ENCODE measurements at regions not wholly inside any gene's neighbourhood (a gene's known extent, or its start where the extent isn't known, plus 50 kb on each side); places are given as distances from the start of the nearest gene placed in this dataset.
"Not testable (repeated sequence)": the region's sequence is repeated elsewhere in the genome, so short reads cannot be mapped to it uniquely, and the experiment has no call there.

DNA sequence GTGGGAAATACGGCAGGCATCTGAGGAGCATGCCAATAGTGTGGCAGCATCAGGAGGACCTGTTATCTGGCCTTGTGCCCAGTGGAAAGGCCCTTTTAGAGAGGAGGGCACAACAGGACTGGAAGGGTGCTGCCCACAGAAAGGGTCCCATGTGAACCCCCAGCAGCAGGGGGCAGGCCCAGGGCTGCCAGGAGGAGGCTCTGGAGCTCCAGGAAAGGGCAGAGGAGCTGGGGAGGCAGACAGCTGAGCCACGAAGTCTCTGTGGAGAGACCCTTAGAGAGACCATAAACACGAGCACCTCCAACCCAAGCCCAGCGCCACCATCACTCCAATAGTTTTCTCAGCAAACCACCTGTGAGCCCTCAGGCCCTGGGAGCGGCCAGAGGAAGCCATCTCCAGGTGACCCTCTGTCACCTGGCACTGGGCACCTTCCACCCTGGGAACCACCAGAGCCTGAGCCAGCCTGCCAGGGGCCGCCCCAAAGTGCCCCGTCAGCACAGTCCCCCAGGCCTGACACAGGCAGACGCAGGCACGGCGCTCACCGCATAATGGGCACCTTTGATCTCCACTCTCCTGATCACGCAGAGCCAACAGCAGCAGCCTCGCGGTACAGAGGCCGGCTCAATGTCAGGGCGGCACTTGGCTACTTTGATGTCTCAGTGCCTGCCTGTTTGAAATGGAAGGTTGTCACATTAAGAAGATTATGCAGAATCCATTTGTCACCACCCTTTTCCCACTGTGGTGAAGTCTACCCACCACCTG lies 162.5 kb upstream of the RAB6C start:
- no peak for DNase-seq (ENCODE audit: low read depth)

DNA sequence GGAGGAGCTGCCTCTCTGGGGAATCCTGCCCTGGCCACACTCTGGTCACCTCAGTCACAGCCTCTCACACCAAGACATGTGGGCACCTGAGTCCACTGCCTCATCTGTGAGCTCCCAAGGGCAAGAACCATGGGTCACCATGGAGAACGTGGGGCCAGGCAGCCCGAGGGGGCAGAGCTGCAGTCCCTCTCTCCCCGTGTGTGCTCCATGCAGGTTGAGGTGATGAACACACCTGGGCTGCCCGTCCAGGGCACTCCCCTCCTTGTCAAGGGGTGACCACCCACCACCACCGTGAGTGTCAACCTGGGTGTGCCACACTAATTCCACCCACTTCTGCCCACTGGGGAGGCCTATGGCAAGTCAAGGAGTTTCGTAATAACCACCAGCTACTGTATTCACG lies 159.6 kb upstream of the RAB6C start:
- DNase-seq (ENCODE audit: low read depth) = no peak

DNA sequence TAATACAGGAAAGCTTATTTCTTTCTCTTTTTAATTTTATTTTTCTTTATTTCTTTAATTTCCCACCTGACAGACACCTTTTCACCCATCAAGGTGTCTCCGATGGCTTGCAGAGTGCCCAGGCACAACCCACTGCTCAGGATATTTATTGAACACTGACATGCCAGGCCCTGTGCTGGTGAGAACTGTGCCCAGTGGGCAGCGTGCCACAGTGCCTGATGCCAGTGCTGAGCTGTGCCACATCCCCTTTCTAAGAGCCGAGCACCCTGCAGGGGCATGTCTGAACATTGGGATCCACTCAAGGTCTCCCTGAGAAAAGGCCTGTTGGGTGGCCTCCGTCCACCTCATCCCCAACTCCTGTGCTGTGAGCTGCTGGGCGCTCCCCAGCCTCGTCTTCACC lies 158.6 kb upstream of the RAB6C start:
- DNase-seq (ENCODE audit: low read depth) = no peak

DNA sequence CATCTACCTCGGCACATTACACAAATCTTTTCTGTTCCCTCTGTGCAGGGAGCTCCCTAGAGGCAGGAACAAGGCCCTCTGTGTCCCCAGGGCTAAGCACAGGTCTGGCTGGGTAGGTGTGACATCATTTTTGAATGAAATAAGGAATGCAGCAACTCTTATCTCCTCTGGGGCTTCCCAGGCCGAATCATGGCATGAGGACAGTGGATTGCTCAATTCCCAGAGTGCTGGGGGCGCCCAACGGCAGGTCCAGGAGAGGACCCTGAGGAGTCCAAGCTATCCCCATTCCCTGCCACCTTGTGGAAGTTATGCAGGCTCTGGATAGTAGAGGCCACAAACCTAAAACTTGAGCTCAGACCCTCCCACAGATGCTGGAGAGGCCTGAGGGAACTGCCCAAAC lies 158.0 kb upstream of the RAB6C start:
- no peak for DNase-seq (ENCODE audit: low read depth)

DNA sequence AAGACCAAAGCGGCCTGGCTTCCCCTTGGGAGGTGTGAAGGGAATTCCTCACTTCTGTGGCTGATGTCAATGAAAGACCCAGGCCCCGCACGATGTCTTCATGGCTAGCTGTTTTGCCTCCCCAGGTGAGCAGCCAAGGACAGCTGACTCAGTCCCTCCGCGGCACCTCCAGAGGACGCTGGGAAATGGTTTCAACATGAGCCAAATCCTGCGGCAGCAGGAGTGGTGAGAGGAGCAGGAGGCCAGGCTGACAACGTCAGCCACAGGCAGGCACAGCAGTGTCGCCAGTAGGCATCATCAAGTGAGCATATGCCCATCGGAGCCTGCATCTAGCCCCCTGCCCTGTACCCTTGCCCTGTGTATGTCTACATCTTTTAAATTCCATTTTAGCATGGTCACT lies 156.4 kb upstream of the RAB6C start:
- no peak for DNase-seq (ENCODE audit: low read depth)

DNA sequence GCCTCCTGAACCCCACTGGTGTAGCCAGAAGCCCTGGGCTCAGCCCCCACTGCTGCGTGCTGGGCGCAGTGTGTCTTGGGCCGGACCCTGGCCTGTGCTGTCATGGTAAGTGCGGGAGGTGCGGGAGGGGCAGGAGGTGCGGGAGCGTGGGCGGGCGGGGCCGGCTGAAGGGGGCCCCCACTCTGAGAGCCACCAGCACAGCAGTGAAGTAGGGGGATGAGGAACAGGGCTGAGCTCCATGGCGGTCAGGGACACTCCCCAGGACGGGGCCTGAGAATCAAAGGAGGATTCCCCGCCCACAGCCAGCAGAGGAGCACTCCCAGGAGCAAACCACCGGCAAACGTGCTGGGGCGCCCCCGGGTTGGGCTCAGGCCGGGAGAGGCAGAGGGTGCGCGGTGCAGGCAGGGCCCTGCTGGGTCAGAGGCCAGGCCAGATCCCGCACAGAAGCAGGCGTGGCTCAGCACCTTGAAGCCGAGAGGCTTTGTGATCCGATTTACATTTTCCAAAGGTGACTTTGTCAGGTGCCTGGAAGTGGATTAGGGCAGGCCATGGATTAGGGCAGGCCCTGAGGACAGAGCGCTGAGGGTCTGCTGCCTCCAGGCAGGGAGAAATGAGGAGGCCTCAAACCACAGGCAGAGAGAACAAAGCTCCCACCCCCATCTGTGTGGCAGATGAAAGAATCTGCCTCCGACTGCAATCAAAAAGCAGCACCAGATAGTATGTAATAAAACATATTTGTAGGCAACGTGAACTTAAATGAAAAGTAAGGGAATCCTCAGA lies 152.0 kb upstream of the RAB6C start:
- no peak for DNase-seq (ENCODE audit: low read depth)

DNA sequence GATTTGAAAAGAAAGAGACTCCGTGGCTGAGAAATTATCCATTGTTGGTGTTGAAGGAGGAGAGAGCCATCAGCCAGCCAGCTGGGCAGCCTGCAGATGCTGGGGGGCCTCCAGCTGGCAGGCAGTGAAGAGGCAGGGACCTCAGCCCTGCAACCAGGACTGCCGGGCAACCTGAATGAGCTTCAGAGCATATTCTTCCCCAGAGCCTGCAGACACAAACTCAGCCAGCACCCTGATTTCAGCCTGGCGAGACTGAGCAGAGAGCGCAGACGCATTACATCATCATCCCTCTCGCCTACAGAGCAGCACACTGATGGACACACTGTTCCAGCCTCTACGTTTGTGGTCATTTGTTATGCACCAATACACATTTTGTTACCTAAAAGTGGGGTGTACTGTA lies 150.7 kb upstream of the RAB6C start:
- DNase-seq (ENCODE audit: low read depth) = no peak

DNA sequence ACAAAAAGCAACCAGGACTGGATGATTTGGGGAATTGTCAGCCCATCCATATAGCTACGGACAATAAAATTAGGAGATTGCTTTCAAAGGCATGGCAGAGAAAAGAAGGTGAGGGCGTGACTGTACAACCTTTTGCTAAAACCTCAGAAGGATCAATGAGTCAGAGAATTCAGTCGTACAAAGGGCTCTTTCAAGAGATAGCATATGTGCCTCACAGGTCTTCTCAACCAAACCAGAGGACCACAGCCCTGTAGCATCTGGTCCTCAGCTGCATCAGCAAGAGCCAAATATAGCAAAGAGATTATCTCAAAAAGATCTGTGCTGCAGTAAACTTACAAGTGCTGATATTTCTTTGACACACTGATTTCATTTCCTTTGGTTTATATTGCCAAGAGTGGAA lies 149.9 kb upstream of the RAB6C start:
- DNase-seq (ENCODE audit: low read depth) = peak; percentile 30

DNA sequence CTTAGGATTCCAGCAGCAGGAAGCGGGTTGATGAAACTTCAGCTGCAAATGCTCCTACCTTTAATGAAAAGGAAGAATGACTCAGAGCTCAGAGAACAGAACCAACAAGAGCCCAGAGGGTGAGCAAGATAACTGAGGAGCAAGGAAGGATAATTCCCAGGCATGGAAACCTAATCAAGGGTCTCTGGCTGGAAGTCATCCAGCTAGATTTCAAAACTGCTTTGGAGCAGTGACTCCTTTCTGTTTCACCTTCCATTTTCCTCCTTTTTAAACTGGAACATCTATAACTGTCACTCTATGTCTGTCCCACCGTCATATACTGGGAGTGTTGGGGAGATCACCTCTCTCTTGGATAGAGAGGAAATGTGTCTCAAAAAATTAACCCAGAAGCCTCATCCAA lies 148.4 kb upstream of the RAB6C start:
- peak; percentile 41 for DNase-seq (ENCODE audit: low read depth)

DNA sequence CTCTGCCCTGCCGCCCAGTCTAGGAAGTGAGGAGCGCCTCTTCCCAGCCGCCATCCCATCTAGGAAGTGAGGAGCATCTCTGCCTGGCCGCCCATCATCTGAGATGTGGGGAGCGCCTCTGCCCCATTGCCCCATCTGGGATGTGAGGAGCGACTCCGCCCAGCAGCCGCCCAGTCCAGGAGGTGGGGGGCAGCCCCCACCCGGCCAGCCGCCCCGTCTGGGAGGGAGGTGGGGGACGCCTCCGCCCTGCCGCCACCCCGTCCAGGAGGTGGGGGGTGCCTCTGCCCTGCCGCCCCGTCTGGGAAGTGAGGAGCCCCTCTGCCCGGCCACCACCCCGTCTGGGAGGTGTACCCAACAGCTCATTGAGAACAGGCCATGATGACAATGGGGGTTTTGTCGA lies 146.0 kb upstream of the RAB6C start:
- not testable (repeated sequence) for DNase-seq (ENCODE audit: low read depth)

DNA sequence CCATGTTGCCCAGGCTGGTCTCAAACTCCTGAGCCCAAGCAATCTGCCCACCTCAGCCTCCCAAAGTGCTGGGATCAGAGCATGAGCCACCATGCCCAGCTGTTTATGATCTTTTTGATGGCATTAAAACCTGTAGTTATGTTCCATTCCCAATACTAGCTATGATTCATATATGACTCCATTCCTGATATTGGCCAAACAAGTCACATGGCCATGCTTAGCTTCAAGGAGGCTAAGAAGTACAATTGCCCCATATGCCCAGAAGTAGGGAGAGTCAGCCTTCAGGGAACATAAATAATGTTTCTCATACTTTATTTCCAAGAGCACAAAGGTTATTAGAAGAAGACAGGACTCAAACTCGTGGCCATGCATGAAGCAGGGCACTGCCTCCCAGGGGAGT lies 132.4 kb upstream of the RAB6C start:
- no peak for DNase-seq (ENCODE audit: low read depth)

DNA sequence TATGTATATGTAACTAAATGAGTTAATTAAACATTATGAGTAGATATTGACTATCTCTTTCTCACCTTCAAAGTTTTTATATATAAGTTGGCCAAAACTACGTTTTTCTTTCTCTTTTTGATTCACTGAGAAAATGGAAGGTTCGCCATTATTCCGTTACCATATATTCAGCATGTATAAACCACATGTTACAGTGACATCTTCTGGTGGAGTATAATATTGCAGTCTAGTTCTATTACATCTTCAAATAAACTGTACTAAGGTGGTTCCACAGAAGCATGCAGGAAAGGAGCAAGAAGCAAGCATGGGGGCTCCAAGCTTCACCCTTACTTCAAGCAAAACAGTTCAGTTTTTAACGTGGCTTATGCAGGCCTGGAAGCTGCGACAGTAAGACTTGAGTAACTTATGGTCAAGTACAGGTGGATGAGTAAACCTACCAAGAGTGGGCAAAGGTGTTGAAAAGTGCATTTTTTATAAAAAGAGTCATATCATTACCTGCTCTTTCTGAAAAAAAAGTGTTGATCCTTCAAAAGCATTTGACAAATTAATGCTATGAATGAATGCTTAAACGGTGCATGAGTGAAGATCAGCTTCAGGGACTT lies 129.8 kb upstream of the RAB6C start:
- DNase-seq (ENCODE audit: low read depth) = peak; percentile 48

DNA sequence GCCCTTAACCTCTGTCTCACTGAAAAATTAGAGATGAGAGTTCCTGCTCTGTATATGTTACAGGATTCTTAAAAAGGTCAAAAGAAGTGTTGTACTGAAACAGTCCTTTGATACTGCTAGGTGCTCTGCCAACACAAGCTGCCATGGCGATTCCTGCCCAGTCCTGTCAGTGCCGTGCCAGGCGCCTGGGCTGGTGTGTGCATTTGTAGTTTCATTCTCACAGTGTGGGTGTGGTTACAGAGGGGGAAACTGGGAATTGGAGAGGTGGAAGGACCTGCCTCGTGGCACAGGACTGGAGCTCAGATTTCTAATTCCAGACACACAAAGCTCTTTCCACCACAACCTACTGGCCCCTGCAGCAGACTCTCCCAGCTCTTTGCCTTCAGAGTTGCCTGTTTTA lies 122.3 kb upstream of the RAB6C start:
- DNase-seq (ENCODE audit: low read depth) = no peak

DNA sequence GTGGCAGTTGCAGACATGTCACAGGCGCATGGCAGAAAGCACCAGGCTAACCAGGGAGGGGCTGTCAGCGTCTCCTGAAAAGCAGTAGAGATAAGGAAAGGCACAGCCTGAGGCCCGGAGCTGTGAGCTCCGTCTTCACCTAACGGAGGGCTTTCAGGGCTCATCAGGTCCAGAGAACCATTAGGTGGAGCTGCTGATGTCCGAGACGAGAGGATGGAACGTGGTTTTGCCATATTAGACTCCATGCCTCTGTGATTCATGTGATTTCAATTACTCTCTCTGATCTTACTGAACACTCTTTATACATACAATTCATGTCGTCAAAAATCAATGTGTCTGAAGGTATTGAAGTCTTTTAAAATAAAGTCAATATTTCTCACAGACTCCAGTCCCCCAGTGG lies 120.3 kb upstream of the RAB6C start:
- no peak for DNase-seq (ENCODE audit: low read depth)

DNA sequence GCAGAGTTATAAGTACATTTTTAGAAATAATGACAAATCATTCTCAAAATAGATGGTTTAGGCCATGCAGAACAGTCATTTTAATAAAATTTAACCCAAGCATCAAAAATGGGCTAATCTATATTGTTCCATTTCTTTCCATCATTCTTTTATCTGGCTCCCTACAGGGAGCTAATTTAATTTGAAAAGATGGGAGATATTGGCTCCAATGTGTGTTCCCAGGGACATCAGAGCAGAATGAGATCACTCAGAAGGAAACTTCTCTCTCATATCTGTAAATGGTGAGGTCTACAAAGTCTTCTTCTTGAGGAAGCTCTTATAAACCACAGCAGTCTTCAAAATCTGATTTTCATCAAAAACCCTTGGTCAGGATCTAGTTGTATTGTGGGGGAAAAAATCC lies 119.4 kb upstream of the RAB6C start:
- DNase-seq (ENCODE audit: low read depth) = no peak

DNA sequence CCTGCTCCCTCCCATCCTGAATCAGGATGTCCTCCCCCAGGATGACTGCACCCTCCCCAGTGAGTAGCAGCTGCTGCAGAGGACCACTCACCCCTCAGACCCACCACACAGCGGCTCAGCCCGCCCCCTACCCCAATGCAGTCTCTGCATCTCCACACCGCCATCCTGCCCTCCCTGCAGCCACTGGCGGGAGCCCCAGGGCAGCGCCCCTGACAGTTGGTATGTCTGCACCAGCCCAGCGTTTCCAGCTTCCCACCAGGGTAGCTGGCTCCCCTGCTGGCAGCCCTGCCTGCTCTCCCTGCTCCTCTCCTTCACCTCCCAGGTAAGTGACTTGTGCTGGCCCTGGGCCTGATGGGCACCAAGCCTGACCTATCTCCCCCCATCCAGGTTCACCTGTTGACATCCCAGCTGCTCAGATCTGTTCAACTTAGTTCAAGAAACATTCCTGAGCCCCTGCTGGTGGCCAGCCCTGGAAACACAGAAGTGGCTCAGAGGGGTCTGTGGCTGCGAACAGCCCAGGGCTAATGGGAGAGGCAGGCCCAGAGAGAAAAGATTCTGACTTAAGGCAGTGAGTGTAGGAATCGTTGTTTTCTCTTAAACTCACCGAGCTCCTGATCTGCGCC lies 117.7 kb upstream of the RAB6C start:
- DNase-seq (ENCODE audit: low read depth) = no peak

DNA sequence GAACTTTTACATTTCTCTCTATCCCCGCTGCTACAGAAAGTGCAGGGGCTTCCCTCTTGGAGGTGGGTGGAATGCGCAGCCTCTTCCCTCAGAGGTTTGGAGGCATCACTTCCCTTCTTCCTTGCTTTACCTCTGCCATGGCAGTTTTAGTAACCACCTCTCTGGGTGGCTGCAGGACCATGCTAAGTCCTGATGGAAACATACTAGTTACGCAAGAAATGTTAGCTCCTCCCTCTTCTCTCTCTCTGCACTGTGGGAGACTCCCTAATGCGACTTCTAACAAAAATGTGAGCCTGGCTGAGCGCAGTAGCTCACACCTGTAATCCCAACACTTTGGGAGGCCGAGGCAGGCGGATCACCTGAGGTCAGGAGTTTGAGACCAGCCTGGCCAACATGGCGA lies 116.8 kb upstream of the RAB6C start:
- no peak for DNase-seq (ENCODE audit: low read depth)

DNA sequence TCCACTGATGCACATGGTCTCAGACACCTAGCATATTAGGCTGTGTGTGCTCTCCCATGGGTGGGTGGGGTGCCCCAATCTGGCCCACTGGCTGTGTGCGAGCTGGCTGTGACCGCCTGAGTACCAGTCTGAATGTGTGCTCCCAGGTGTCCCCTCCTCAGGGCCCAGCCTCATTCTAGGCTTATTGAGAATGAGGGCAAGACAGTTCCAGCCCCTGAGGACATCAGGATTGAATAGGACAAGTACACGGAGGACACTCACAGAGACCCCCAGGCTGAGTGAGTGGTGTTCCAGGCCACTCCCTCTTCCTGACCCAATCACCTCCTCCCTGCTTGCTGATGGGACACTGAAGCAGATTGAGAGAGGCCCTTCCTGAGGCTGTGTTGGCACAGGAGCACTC lies 116.1 kb upstream of the RAB6C start:
- DNase-seq (ENCODE audit: low read depth) = no peak

DNA sequence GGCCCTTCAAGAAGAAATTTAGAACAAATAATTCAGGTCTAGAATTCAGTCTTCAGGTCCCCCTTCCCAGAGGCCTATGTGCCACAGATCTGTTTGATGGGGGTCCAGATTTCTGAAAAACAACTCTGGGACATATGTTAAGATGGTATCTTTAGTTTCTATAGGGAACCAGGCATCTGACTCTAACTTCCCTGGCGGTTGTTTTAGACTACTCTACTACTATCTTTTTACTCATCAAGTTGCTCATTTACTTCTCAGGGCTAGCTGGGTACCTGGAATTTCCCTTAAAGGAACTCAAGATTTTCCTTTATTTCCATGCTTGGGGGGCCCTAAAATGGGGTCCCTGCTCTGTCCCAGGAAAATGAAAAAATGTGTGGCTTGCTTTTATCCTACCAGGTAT lies 114.7 kb upstream of the RAB6C start:
- DNase-seq (ENCODE audit: low read depth) = no peak

DNA sequence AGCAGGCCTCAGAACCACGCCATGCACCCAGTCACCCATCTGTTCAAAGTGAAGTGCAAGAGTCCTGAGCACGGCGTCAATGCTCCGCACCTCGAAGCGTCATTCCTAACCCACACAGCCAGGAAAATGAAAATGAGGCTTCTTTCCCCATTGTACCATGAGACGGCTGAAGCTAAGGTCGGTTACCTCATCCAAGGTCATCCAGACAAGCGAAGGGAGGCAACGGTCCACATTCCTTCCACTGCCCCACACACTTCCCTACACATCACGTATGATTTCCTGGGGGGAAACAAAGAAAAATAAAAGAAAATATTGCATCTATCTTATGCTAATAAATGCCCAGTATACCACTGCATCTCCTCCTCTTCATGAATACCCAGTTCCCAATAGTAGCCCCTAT lies 113.5 kb upstream of the RAB6C start:
- no peak for DNase-seq (ENCODE audit: low read depth)

DNA sequence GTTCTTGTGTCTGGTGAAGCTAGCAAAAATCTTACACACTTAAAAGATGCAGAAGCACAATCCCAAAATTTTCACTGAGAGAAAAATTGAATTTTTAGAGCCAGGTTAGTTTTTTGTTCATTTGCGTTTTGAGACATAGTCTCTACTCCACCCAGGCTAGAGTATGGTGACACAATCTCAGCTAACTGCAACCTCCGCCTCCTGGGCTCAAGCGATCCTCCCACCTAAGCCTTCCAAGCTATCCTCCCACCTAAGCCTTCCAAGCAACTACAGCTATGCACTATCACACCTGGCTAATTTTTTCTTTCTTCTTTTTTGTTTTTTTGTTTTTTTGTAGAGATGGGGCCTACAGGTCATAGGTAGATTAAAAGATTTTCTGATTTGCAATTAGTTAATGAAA lies 113.1 kb upstream of the RAB6C start:
- DNase-seq (ENCODE audit: low read depth) = no peak

DNA sequence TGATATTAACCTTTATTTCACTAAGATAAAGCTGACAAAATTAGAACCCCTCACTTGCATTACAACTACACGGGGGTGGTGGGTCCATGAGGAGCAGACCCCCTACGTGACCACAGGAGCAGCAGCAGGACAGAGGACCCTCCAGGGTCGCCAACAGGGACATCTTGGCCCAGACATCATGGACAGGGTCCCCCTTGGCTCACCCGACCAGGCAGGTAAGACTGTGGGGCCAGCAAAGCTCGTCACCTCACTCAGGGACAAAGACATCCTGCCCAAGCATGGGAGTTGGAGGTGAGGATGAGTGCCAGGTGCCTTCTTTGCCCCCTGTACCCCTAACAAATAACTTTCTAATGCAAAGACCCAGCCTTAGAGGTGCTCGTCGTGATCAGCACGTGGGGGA lies 111.3 kb upstream of the RAB6C start:
- no peak for DNase-seq (ENCODE audit: low read depth)

Data from HT1080 (cell line).